ENCODE measurements at regions not wholly inside any gene's neighbourhood (a gene's known extent, or its start where the extent isn't known, plus 50 kb on each side); places are given as distances from the start of the nearest gene placed in this dataset.

DNA sequence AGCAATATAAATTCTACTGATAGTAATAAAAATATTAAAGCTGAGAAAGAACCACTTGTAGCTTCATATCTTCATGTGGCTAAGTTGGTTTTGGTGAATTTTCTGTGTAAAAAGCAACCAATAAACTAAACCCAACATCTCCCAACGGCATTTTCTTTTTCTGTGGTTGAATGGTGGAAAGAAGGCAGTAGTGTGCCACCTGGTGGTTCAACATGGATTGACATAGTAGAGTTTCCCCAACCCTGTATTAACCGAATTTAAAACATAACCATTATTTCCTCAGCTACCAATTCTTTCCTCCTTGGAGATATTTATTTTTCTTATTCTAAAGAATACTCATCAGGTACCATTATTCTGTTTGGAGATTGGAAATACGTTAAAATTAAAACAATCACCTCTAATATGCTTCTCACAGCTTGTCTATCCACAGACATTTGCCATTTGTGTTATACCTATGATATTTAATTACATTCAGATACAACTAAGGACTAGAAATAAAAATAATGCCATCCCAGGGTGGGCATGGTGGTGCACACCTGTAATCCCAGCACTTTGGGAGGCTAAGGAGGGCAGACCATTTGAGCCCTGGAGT, 117.1 kb upstream of the EEF1E1 start:
- WGBS = 2% methylated on average over 3 of the region's 3 CpGs
- no peak for TF ChIP-seq POLR2AphosphoS5 (IDR thresholded peaks at IDR 0.05)
- TF ChIP-seq EP300 (IDR thresholded peaks at IDR 0.05) = no peak
- TF ChIP-seq, protein P1, sequence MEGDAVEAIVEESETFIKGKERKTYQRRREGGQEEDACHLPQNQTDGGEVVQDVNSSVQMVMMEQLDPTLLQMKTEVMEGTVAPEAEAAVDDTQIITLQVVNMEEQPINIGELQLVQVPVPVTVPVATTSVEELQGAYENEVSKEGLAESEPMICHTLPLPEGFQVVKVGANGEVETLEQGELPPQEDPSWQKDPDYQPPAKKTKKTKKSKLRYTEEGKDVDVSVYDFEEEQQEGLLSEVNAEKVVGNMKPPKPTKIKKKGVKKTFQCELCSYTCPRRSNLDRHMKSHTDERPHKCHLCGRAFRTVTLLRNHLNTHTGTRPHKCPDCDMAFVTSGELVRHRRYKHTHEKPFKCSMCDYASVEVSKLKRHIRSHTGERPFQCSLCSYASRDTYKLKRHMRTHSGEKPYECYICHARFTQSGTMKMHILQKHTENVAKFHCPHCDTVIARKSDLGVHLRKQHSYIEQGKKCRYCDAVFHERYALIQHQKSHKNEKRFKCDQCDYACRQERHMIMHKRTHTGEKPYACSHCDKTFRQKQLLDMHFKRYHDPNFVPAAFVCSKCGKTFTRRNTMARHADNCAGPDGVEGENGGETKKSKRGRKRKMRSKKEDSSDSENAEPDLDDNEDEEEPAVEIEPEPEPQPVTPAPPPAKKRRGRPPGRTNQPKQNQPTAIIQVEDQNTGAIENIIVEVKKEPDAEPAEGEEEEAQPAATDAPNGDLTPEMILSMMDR (IDR thresholded peaks at IDR 0.05) = peak; percentile 48 to 75 (median 70)
- H3K36me3 ChIP-seq = no peaks in the 10 kb centered on the region
- no peak overlapping the region for H3K4me3 ChIP-seq
- no peaks in the 10 kb centered on the region for H3K27me3 ChIP-seq
- H3K27ac ChIP-seq (replicated peaks in 1 of 4) = no peak overlapping the region
- no peaks in the 10 kb centered on the region for H3K4me1 ChIP-seq
- DNase-seq (ENCODE audit: extremely low spot score) = no peak
- H3K9me3 ChIP-seq = no peaks in the 10 kb centered on the region
- intact Hi-C loops (cut with DNase I) = loop anchor here (5.0 to 10.0 kb wide), 2 partner anchors 87 to 495 kb away; partner anchors contain the start of gene BMP6

GRCh38 chr6:8218861-8219260, 116.5 kb upstream of the EEF1E1 start:
- Histone ChIP-seq H3K27ac (replicated peaks in 1 of 4) (no peak overlapping the region), H3K4me1 (no peaks in the 10 kb centered on the region), H3K9me3 (no peaks in the 10 kb centered on the region), H3K36me3 (no peaks in the 10 kb centered on the region), H3K4me3 (no peak overlapping the region), H3K27me3 (no peaks in the 10 kb centered on the region)
- TF ChIP-seq, protein P1 (IDR thresholded peaks at IDR 0.05) = no peak
- TF ChIP-seq POLR2A (IDR thresholded peaks at IDR 0.05; ENCODE audit: low read depth) = no peak
- no peak for TF ChIP-seq POLR2AphosphoS5 (IDR thresholded peaks at IDR 0.05)
- TF ChIP-seq EP300 (IDR thresholded peaks at IDR 0.05) = no peak
- intact Hi-C loops (cut with DNase I) = loop anchor here (5.0 to 10.0 kb wide), 2 partner anchors 87 to 494 kb away; partner anchors contain the start of gene BMP6
- 67% methylated on average over 5 of the region's 5 CpGs for WGBS
- no peak for DNase-seq (ENCODE audit: extremely low spot score)

DNA sequence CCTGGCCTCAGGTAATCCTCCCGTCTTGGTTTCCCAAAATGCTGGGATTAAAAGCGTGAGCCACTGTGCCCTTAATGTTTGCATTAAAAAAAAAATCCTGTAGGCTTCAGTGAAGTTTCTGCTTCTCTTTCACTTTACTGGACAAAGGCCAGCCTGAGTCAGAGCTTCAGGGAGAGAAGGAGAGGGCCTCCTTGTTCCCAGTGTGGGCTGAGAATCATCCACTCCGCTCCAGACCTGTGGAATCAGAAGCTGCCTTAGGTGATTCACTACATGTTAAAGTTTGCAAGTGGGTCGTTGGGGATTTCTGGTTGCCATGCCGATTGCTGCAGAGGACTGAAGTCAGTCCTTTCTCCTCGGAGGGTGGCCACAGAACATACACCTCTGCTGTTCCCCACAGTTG, 113.3 kb upstream of the EEF1E1 start:
- intact Hi-C loops (cut with DNase I) = loop anchor here (5.0 to 10.0 kb wide), 2 partner anchors 83 to 491 kb away; partner anchors contain the start of gene BMP6
- TF ChIP-seq POLR2A (IDR thresholded peaks at IDR 0.05; ENCODE audit: low read depth) (no peak), EP300 (IDR thresholded peaks at IDR 0.05) (no peak), POLR2AphosphoS5 (IDR thresholded peaks at IDR 0.05) (no peak)
- TF ChIP-seq, protein P1 (IDR thresholded peaks at IDR 0.05) = no peak

DNA sequence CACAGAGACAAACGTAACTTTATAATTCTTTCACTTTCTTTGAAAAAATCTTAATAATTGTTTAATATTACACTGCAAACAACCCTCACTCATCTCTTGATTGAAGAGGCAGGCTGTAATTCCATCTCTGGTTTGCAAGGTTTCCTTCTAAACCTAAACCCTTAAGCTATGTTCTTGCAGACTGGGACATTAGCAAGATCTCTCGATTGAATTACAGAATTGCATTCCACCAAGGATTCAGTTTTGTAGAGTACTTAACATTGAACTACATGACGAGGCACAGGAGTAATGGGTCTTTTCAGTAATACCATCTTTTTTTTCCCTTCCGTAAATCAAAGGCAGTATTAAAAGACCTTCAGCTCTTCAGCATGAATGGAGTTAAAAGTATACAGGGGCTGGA, 111.6 kb upstream of the EEF1E1 start:
- no peak overlapping the region for H3K4me3 ChIP-seq
- TF ChIP-seq, protein P1 (IDR thresholded peaks at IDR 0.05) = no peak
- TF ChIP-seq EP300 (IDR thresholded peaks at IDR 0.05) = no peak
- TF ChIP-seq POLR2AphosphoS5 (IDR thresholded peaks at IDR 0.05) = no peak
- TF ChIP-seq POLR2A (IDR thresholded peaks at IDR 0.05; ENCODE audit: low read depth) = no peak
- H3K9me3 ChIP-seq = no peaks in the 10 kb centered on the region
- DNase-seq (ENCODE audit: extremely low spot score) = no peak
- H3K36me3 ChIP-seq = no peaks in the 10 kb centered on the region
- no peaks in the 10 kb centered on the region for H3K27me3 ChIP-seq
- no peak overlapping the region for H3K27ac ChIP-seq (replicated peaks in 1 of 4)
- 75% methylated on average over 4 of the region's 4 CpGs for WGBS
- H3K4me1 ChIP-seq = no peaks in the 10 kb centered on the region
- intact Hi-C loops (cut with DNase I) = loop anchor here (10.0 kb wide), 1 partner anchor 489 kb away; the partner anchor contains the start of gene BMP6

More for the DNA sequence above, 113.3 kb upstream of the EEF1E1 start:
- H3K4me3 ChIP-seq = no peak overlapping the region
- H3K27ac ChIP-seq (replicated peaks in 1 of 4) = no peak overlapping the region
- 71% methylated on average over 6 of the region's 6 CpGs for WGBS
- H3K27me3 ChIP-seq = no peaks in the 10 kb centered on the region
- no peaks in the 10 kb centered on the region for H3K36me3 ChIP-seq
- DNase-seq (ENCODE audit: extremely low spot score) = no peak
- H3K9me3 ChIP-seq = no peaks in the 10 kb centered on the region
- no peaks in the 10 kb centered on the region for H3K4me1 ChIP-seq
